ENCODE measurements at regions not wholly inside any gene's neighbourhood (a gene's known extent, or its start where the extent isn't known, plus 50 kb on each side); places are given as distances from the start of the nearest gene placed in this dataset.
A peak's percentile ranks its signal among the peaks of the same experiment; 100 is the strongest.

DNA sequence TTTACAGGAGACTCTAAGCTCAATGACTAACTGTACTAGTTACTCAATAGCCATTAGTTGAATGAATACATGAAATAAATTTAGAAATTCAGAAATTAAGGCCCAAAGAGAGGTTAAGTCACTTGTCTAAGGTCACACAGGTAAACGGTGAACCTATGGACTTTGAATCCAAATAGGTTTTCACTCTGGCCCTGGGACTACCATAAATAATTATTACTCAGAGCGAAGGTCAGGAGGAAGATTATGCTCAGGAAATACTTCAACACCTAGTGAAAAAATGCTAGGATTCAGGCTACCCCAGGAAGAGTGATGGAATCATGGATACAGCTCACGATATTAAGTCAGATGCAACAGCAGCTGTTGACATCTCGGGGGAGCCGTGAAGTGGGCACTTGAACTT lies 417.4 kb downstream of the GABRG2 start:
- Histone ChIP-seq H3K4me1 (peaks cover 0 to 30% (median 4%) of the 10 kb centered on the region in 4 donors), H3K9me3 (no peaks in the 10 kb centered on the region), H3K4me3 (no peak overlapping the region), H3K27me3 (no peaks in the 10 kb centered on the region), H3K27ac (no peak overlapping the region), H3K36me3 (no peaks in the 10 kb centered on the region)
- no peak for DNase-seq
- intact Hi-C loops (cut with DNase I; ENCODE audit: low total_unique reads) = no loop called here
- TF ChIP-seq, protein P1, sequence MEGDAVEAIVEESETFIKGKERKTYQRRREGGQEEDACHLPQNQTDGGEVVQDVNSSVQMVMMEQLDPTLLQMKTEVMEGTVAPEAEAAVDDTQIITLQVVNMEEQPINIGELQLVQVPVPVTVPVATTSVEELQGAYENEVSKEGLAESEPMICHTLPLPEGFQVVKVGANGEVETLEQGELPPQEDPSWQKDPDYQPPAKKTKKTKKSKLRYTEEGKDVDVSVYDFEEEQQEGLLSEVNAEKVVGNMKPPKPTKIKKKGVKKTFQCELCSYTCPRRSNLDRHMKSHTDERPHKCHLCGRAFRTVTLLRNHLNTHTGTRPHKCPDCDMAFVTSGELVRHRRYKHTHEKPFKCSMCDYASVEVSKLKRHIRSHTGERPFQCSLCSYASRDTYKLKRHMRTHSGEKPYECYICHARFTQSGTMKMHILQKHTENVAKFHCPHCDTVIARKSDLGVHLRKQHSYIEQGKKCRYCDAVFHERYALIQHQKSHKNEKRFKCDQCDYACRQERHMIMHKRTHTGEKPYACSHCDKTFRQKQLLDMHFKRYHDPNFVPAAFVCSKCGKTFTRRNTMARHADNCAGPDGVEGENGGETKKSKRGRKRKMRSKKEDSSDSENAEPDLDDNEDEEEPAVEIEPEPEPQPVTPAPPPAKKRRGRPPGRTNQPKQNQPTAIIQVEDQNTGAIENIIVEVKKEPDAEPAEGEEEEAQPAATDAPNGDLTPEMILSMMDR (IDR thresholded peaks at IDR 0.05) = no peak

DNA sequence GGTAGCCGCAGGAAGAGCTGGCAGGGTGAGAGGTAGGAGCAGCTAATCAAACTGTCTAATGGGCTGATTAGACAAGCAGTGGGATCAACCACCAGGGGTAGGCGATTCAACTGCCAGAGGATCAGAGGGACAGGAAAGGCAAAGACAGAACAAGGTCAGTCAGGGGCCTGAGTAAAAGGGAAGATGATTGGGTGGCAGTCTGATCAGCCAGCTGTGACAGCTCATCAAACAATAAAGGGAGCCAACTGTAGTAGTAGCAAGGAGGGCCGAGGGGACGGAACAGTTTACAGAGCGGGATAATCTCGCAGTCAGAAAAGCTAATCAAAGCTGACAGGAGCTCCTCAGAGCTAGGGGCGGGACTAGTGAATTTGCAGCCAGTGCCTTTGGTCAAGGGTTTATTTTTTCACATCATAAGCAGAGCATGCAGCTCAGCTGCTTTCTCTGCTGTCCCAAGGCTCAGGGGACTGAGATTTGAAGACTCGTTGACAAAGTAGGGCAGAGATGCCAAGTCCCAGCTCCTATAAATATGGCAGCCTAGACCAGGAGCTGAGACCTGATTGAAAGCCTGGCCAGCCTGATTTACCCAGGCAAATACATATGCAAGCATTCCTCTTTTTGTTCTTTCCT lies 418.2 kb downstream of the GABRG2 start:
- Histone ChIP-seq H3K9me3 (no peaks in the 10 kb centered on the region), H3K4me3 (no peak overlapping the region), H3K4me1 (peaks cover 0 to 30% (median 4%) of the 10 kb centered on the region in 4 donors), H3K27me3 (no peaks in the 10 kb centered on the region), H3K27ac (peak overlapping the region in 1 of 2 donors; percentile 30), H3K36me3 (no peaks in the 10 kb centered on the region)
- DNase-seq = peak in 1 of 2 donors; percentile 71
- TF ChIP-seq, protein P1 (IDR thresholded peaks at IDR 0.05) = no peak
- intact Hi-C loops (cut with DNase I; ENCODE audit: low total_unique reads) = no loop called here

DNA sequence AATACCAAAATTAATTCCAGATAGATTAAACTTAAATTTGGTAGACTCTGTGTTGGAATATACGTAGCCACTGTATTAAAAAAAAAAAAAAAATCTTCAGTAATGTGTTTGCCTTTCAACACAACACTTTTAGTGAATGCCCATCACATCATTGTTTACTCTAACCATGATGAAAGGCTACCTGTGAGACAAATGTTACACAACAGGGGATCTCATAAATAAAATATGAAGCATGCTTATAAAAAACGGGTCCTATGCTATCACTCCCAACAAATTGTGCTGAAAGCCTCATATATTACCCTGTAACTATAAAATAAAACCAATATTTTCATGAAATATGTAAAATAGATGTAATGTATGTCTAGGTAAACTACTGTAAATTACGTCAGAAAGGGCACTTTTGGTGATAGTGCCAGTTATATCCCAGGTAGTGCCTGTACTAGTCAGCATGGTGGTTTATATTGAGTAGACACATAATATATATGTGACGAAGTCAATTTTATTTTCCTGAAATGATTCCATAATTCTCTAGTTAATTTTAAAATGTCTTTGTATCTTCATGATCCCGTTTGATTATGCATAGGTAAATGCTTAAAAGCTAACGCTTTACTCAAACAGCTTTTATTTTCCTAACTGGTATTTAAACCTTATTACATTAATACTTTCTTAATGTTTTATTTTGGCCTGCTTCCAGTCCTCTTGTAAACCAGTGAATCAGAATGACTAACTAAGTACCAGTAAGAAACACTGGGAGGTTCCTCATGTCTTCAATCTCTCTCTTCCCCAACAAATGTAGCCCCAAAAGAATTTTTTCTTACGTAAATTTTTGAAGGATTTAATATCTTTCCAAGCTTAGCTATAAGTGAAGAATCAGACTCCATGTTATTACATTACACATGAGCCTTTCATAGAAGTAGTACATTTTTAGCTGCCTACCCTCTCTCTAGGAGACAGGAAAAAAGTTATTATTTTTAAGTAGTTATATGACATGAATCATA lies 420.3 kb downstream of the GABRG2 start:
- intact Hi-C loops (cut with DNase I; ENCODE audit: low total_unique reads) = no loop called here
- DNase-seq = no peak
- Histone ChIP-seq H3K4me3 (no peak overlapping the region), H3K36me3 (no peaks in the 10 kb centered on the region), H3K27ac (no peak overlapping the region), H3K27me3 (no peaks in the 10 kb centered on the region), H3K9me3 (no peaks in the 10 kb centered on the region), H3K4me1 (peaks cover 0 to 30% (median 4%) of the 10 kb centered on the region in 4 donors)
- TF ChIP-seq, protein P1 (IDR thresholded peaks at IDR 0.05) = no peak

DNA sequence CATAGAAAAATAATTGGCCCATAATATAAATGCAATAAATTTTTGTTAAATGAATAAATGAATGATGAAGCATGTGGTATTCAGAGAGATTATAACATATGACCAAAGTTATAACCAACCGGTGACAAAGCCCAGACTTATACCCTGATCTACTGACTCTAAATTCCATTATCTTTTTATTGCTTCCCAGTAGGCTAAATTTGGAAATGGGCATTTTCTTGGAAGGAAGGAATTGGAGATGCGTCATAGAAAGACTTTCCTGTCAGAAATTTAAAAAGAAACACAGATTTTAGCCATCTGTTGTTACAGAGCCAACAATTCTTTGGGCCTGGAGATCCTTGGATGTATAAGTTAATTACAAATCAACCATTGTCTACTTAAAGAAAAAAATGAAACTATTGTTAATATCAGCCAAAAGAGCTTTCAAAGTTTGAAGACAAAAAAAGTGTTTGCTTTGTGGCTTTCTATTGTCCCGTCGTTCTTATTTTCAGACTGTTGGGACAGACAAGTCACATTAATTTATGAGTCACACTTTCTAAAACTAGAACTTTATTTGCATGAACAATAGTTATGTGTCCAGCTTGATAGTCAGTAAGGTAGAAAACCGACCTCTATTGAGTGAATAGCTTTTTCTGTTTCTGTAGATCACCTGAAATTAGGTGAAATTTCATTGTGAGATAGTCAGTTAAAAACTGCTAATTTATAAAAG lies 428.7 kb downstream of the GABRG2 start:
- intact Hi-C loops (cut with DNase I; ENCODE audit: low total_unique reads) = no loop called here

DNA sequence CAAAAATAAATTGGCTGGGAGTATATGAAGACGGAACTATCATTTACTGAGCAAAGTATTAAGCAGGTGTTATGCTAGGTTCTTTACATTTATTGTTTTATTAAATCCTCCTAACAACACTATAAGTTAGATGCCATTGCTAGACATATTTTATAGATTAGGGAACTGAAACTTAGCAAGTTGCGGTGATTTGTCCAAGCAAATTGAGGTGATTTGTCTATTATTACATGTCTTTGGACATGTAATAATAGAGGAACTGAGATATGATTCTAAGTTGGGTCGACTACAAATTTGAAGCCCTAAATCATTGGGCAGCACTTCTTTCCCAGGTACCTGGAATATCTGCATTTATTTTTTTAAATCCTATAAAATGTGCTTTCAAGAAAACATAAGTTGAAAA lies 429.9 kb downstream of the GABRG2 start:
- H3K9me3 ChIP-seq = no peaks in the 10 kb centered on the region
- H3K36me3 ChIP-seq = no peaks in the 10 kb centered on the region
- no peaks in the 10 kb centered on the region for H3K4me1 ChIP-seq
- H3K27ac ChIP-seq = no peak overlapping the region
- no peaks in the 10 kb centered on the region for H3K27me3 ChIP-seq
- TF ChIP-seq, protein P1 (IDR thresholded peaks at IDR 0.05) = no peak
- intact Hi-C loops (cut with DNase I; ENCODE audit: low total_unique reads) = no loop called here
- no peak overlapping the region for H3K4me3 ChIP-seq
- DNase-seq = no peak

More for the DNA sequence above, 428.7 kb downstream of the GABRG2 start:
- H3K27ac ChIP-seq = no peak overlapping the region
- H3K27me3 ChIP-seq = no peaks in the 10 kb centered on the region
- no peaks in the 10 kb centered on the region for H3K36me3 ChIP-seq
- DNase-seq = no peak
- no peaks in the 10 kb centered on the region for H3K4me1 ChIP-seq
- H3K4me3 ChIP-seq = no peak overlapping the region
- no peaks in the 10 kb centered on the region for H3K9me3 ChIP-seq
- TF ChIP-seq, protein P1 (IDR thresholded peaks at IDR 0.05) = no peak
